GM23338 (cell line): ENCODE measurements at regions not wholly inside any gene's neighbourhood (a gene's known extent, or its start where the extent isn't known, plus 50 kb on each side); places are given as distances from the start of the nearest gene placed in this dataset.

Source experiments
- ATAC-seq: fragments of 200-7000 bp; cut with Tn5 transposase; 3 replicates; pipeline ENCODE4 v1.9.1; 2020
- DNase-seq: peaks from one replicate; pipeline ENCODE4 v3.0.0-alpha.2; 2015; ENCODE audit warnings: low spot score
- H2AFZ ChIP-seq: fragments of 200-600 bp; sonication (generic); 2 replicates; pipeline ENCODE4 v1.8.0; 2016; ENCODE audit warnings: antibody characterized with exemption, mild to moderate bottlenecking, moderate library complexity
- H3F3A ChIP-seq: fragments of 200-600 bp; sonication (generic); replicated peaks from 2 replicates; pipeline ENCODE4 v1.8.0; 2017; ENCODE audit warnings: antibody characterized with exemption, mixed run types, low read depth
- H3K27ac ChIP-seq: fragments of 200-600 bp; sonication (generic); 2 replicates; pipeline ENCODE4 v1.6.1; 2016; ENCODE audit warnings: low read depth
- H3K27me3 ChIP-seq: fragments of 200-600 bp; sonication (generic); 2 replicates; pipeline ENCODE4 v1.8.0; 2016; ENCODE audit warnings: mild to moderate bottlenecking, mixed run types, moderate library complexity; ENCODE audit not compliant: insufficient read depth
- H3K36me3 ChIP-seq: fragments of 200-600 bp; sonication (generic); 2 replicates; pipeline ENCODE4 v1.8.0; 2016; ENCODE audit warnings: mild to moderate bottlenecking; ENCODE audit not compliant: insufficient read depth
- H3K4me1 ChIP-seq: fragments of 200-600 bp; sonication (generic); 2 replicates; pipeline ENCODE4 v1.8.0; 2016; ENCODE audit warnings: mild to moderate bottlenecking, moderate library complexity; ENCODE audit not compliant: insufficient read depth
- H3K4me2 ChIP-seq: fragments of 200-600 bp; sonication (generic); 2 replicates; pipeline ENCODE4 v1.7.1; 2017; ENCODE audit warnings: mixed run types
- H3K4me3 ChIP-seq: fragments of 200-600 bp; sonication (generic); 2 replicates; pipeline ENCODE4 v1.6.1; 2016; ENCODE audit warnings: mixed run types
- H3K79me2 ChIP-seq: fragments of 200-600 bp; sonication (generic); replicated peaks from 2 replicates; pipeline ENCODE4 v1.8.0; 2017; ENCODE audit warnings: mild to moderate bottlenecking; ENCODE audit not compliant: insufficient read depth
- H3K9me2 ChIP-seq: fragments of 200-600 bp; sonication (generic); 2 replicates; pipeline ENCODE4 v1.8.0; 2017; ENCODE audit not compliant: insufficient read depth
- H4K20me1 ChIP-seq: fragments of 200-600 bp; sonication (generic); replicated peaks from 2 replicates; pipeline ENCODE4 v1.8.0; 2017; ENCODE audit warnings: mild to moderate bottlenecking; ENCODE audit not compliant: insufficient read depth
- H3K27ac Mint-ChIP-seq: 2 replicates; pipeline ENCODE4 v1.8.0; 2020; ENCODE audit warnings: inconsistent platforms, mild to moderate bottlenecking, moderate library complexity, mixed read lengths
- H3K27me3 Mint-ChIP-seq: 3 replicates; pipeline ENCODE4 v1.8.0; 2022; ENCODE audit warnings: low read depth, mild to moderate bottlenecking, moderate library complexity, mixed read lengths, inconsistent platforms; ENCODE audit not compliant: insufficient read depth, poor library complexity
- H3K36me3 Mint-ChIP-seq: 3 replicates; pipeline ENCODE4 v1.8.0; 2021; ENCODE audit warnings: low read depth, mild to moderate bottlenecking, inconsistent platforms, moderate library complexity, mixed read lengths
- H3K4me1 Mint-ChIP-seq: 3 replicates; pipeline ENCODE4 v1.8.0; 2020; ENCODE audit warnings: mild to moderate bottlenecking, inconsistent platforms, mixed read lengths
- H3K4me3 Mint-ChIP-seq: 3 replicates; pipeline ENCODE4 v1.8.0; 2021; ENCODE audit warnings: moderate library complexity, mild to moderate bottlenecking, inconsistent platforms, mixed read lengths
- H3K9me3 Mint-ChIP-seq: 3 replicates; pipeline ENCODE4 v1.8.0; 2020; ENCODE audit warnings: moderate library complexity, mild to moderate bottlenecking, inconsistent platforms, mixed read lengths
- CREB1 ChIP-seq: fragments of 250-450 bp; sonication (Bioruptor Pico); IDR thresholded peaks from 2 replicates; pipeline ENCODE4 v1.5.0; 2020; ENCODE audit warnings: low read depth, mild to moderate bottlenecking, moderate library complexity
- ETS1 ChIP-seq: IDR thresholded peaks from 2 replicates; pipeline ENCODE4 v1.6.1; 2016; ENCODE audit warnings: antibody characterized with exemption
- EZH2 ChIP-seq: fragments of 200-600 bp; sonication (generic); IDR thresholded peaks from one replicate; pipeline ENCODE4 v1.8.0; 2017; ENCODE audit warnings: antibody characterized with exemption, mild to moderate bottlenecking, low read depth; ENCODE audit not compliant: unreplicated experiment
- EZH2phosphoT487 ChIP-seq: fragments of 200-600 bp; sonication (generic); IDR thresholded peaks from one replicate; pipeline ENCODE4 v1.8.1; 2018; ENCODE audit warnings: antibody characterized with exemption; ENCODE audit not compliant: unreplicated experiment
- JUNB ChIP-seq: IDR thresholded peaks from one replicate; pipeline ENCODE4 v1.6.1; 2016; ENCODE audit warnings: antibody characterized with exemption; ENCODE audit not compliant: unreplicated experiment
- NANOG ChIP-seq: IDR thresholded peaks from 2 replicates; pipeline ENCODE4 v1.6.1; 2016; ENCODE audit warnings: antibody characterized with exemption, borderline replicate concordance
- POLR2AphosphoS5 ChIP-seq: IDR thresholded peaks from 2 replicates; pipeline ENCODE4 v1.6.1; 2016; ENCODE audit warnings: antibody characterized with exemption, low read depth
- REST ChIP-seq: IDR thresholded peaks from one replicate; pipeline ENCODE4 v1.6.1; 2018; ENCODE audit warnings: antibody characterized with exemption; ENCODE audit not compliant: unreplicated experiment
- STAT1 ChIP-seq: IDR thresholded peaks from one replicate; pipeline ENCODE4 v1.6.1; 2016; ENCODE audit warnings: antibody characterized with exemption; ENCODE audit not compliant: unreplicated experiment
- ZNF114 ChIP-seq: fragments of 250-450 bp; sonication (Bioruptor Pico); IDR thresholded peaks from 2 replicates; pipeline ENCODE4 v1.5.0; 2020; ENCODE audit warnings: mild to moderate bottlenecking, moderate library complexity
- ZNF331 ChIP-seq: fragments of 250-450 bp; sonication (Bioruptor Pico); IDR thresholded peaks from 2 replicates; pipeline ENCODE4 v1.5.0; 2020; ENCODE audit warnings: low read depth, mild to moderate bottlenecking, moderate library complexity
- TF ChIP-seq, protein P1 (sequence below), 2 experiments: fragments of 200-600 bp in 1 of 2; sonication (generic) in 1 of 2; conservative IDR thresholded peaks; 2 replicates each; pipeline versions ENCODE4 v1.5.1 to v1.6.1; 2016 to 2017; ENCODE audit warnings: antibody characterized with exemption in 2 of 2, low read depth in 2 of 2, mild to moderate bottlenecking in 2 of 2, moderate library complexity in 1 of 2
- TF ChIP-seq, protein P2 (sequence below): fragments of 250-450 bp; sonication (Bioruptor Pico); IDR thresholded peaks from 2 replicates; pipeline ENCODE4 v1.5.0; 2020; ENCODE audit warnings: mild to moderate bottlenecking, moderate library complexity

DNA sequence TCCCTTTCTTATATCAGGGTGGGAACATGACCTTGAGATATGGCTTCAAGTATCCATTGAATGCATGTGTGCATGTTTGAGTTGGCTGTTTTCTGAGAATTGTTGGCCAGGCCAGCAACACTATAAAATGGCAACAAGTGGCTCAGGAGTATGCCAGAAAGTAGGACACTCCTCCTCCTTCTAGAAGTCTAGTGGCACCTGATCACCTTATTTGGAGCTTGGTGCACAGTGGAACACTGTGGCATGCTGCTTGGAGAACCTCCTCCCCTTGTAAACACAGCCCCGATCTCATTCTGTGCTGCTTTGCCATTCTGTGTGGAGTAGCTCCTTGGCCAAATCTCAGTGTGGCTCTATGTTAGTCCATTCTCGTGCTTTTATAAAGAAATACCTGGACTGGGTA lies 114.8 kb upstream of the NDN start:
- Mint-ChIP-seq H3K4me3 (no peak overlapping the region), H3K36me3 (peaks cover 18% of the 10 kb centered on the region; the same call in 2 of the 3 replicates), H3K9me3 (peaks cover 86% of the 10 kb centered on the region), H3K27ac (no peak overlapping the region), H3K27me3 (peaks cover 5% of the 10 kb centered on the region), H3K4me1 (no peaks in the 10 kb centered on the region)
- no peaks in the 10 kb centered on the region for H3K79me2 ChIP-seq
- no peak overlapping the region for H3K4me2 ChIP-seq
- TF ChIP-seq ZNF114 = no peak
- no peak for TF ChIP-seq POLR2AphosphoS5
- TF ChIP-seq NANOG = no peak
- TF ChIP-seq EZH2 = no peak
- TF ChIP-seq ZNF331 (CRISPR knock-in tag) = no peak
- no peak for TF ChIP-seq STAT1
- TF ChIP-seq CREB1 (CRISPR knock-in tag) = no peak
- TF ChIP-seq ETS1 = no peak
- TF ChIP-seq, protein P1, sequence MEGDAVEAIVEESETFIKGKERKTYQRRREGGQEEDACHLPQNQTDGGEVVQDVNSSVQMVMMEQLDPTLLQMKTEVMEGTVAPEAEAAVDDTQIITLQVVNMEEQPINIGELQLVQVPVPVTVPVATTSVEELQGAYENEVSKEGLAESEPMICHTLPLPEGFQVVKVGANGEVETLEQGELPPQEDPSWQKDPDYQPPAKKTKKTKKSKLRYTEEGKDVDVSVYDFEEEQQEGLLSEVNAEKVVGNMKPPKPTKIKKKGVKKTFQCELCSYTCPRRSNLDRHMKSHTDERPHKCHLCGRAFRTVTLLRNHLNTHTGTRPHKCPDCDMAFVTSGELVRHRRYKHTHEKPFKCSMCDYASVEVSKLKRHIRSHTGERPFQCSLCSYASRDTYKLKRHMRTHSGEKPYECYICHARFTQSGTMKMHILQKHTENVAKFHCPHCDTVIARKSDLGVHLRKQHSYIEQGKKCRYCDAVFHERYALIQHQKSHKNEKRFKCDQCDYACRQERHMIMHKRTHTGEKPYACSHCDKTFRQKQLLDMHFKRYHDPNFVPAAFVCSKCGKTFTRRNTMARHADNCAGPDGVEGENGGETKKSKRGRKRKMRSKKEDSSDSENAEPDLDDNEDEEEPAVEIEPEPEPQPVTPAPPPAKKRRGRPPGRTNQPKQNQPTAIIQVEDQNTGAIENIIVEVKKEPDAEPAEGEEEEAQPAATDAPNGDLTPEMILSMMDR (conservative IDR thresholded peaks at IDR 0.05; ENCODE audit: low read depth in 2 of 2) = no peak
- no peak for TF ChIP-seq EZH2phosphoT487
- TF ChIP-seq, protein P2, sequence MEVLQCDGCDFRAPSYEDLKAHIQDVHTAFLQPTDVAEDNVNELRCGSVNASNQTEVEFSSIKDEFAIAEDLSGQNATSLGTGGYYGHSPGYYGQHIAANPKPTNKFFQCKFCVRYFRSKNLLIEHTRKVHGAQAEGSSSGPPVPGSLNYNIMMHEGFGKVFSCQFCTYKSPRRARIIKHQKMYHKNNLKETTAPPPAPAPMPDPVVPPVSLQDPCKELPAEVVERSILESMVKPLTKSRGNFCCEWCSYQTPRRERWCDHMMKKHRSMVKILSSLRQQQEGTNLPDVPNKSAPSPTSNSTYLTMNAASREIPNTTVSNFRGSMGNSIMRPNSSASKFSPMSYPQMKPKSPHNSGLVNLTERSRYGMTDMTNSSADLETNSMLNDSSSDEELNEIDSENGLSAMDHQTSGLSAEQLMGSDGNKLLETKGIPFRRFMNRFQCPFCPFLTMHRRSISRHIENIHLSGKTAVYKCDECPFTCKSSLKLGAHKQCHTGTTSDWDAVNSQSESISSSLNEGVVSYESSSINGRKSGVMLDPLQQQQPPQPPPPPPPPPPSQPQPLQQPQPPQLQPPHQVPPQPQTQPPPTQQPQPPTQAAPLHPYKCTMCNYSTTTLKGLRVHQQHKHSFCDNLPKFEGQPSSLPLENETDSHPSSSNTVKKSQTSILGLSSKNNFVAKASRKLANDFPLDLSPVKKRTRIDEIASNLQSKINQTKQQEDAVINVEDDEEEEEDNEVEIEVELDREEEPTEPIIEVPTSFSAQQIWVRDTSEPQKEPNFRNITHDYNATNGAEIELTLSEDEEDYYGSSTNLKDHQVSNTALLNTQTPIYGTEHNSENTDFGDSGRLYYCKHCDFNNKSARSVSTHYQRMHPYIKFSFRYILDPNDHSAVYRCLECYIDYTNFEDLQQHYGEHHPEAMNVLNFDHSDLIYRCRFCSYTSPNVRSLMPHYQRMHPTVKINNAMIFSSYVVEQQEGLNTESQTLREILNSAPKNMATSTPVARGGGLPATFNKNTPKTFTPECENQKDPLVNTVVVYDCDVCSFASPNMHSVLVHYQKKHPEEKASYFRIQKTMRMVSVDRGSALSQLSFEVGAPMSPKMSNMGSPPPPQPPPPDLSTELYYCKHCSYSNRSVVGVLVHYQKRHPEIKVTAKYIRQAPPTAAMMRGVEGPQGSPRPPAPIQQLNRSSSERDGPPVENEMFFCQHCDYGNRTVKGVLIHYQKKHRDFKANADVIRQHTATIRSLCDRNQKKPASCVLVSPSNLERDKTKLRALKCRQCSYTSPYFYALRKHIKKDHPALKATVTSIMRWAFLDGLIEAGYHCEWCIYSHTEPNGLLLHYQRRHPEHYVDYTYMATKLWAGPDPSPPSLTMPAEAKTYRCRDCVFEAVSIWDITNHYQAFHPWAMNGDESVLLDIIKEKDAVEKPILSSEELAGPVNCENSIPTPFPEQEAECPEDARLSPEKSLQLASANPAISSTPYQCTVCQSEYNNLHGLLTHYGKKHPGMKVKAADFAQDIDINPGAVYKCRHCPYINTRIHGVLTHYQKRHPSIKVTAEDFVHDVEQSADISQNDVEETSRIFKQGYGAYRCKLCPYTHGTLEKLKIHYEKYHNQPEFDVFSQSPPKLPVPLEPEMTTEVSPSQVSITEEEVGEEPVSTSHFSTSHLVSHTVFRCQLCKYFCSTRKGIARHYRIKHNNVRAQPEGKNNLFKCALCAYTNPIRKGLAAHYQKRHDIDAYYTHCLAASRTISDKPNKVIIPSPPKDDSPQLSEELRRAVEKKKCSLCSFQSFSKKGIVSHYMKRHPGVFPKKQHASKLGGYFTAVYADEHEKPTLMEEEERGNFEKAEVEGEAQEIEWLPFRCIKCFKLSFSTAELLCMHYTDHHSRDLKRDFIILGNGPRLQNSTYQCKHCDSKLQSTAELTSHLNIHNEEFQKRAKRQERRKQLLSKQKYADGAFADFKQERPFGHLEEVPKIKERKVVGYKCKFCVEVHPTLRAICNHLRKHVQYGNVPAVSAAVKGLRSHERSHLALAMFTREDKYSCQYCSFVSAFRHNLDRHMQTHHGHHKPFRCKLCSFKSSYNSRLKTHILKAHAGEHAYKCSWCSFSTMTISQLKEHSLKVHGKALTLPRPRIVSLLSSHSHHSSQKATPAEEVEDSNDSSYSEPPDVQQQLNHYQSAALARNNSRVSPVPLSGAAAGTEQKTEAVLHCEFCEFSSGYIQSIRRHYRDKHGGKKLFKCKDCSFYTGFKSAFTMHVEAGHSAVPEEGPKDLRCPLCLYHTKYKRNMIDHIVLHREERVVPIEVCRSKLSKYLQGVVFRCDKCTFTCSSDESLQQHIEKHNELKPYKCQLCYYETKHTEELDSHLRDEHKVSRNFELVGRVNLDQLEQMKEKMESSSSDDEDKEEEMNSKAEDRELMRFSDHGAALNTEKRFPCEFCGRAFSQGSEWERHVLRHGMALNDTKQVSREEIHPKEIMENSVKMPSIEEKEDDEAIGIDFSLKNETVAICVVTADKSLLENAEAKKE (CRISPR knock-in tag) = no peak
- TF ChIP-seq REST = no peak
- no peak for TF ChIP-seq JUNB
- no peak overlapping the region for H3K4me3 ChIP-seq
- no peaks in the 10 kb centered on the region for H3K27me3 ChIP-seq
- H3K27ac ChIP-seq = no peak overlapping the region
- no peaks in the 10 kb centered on the region for H3F3A ChIP-seq
- H3K36me3 ChIP-seq = no peaks in the 10 kb centered on the region
- H2AFZ ChIP-seq = no peak overlapping the region
- no peak for DNase-seq
- H4K20me1 ChIP-seq = no peaks in the 10 kb centered on the region
- no peaks in the 10 kb centered on the region for H3K9me2 ChIP-seq
- no peaks in the 10 kb centered on the region for H3K4me1 ChIP-seq
- no peak for ATAC-seq
